ENCODE measurements at regions not wholly inside any gene's neighbourhood (a gene's known extent, or its start where the extent isn't known, plus 50 kb on each side); places are given as distances from the start of the nearest gene placed in this dataset.

GRCh38 chr5:124185716-124186115 lies 560.7 kb downstream of the ZNF608 start:
- H3K36me3 ChIP-seq = no peaks in the 10 kb centered on the region
- H3K4me3 ChIP-seq = no peak overlapping the region
- H3K9me3 ChIP-seq = no peaks in the 10 kb centered on the region
- no peaks in the 10 kb centered on the region for H3K27me3 ChIP-seq (ENCODE audit: low read depth)
- H3K4me1 ChIP-seq = no peaks in the 10 kb centered on the region
- ATAC-seq (no peak), DNase-seq (no peak)
- H3K27ac ChIP-seq = no peak overlapping the region
- intact Hi-C loops (cut with DNase I) = no loop called here
- TF ChIP-seq CTCF (IDR thresholded peaks at IDR 0.05) = no peak

DNA sequence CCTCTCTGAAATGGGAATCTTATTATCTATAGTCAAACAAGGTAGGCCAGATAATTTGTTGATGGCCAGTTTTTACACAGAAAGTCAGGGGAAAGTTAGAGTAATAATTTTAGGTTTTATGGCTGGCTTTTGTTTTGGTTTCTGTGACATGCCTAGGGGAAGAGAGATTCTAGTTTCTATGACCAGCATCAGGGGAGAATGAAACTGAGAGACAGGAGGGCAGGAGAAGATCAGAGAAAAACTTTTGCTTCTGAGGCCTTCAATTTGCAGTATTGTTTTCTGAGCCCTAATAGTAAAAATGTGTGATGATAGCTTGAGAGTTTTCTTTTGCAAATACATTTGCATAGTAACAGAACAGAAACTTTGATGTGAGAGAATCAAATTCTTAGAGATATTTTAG lies 564.3 kb downstream of the ZNF608 start:
- Histone ChIP-seq H3K9me3 (no peaks in the 10 kb centered on the region), H3K27ac (no peak overlapping the region), H3K27me3 (ENCODE audit: low read depth) (no peaks in the 10 kb centered on the region), H3K36me3 (no peaks in the 10 kb centered on the region), H3K4me1 (no peaks in the 10 kb centered on the region), H3K4me3 (no peak overlapping the region)
- no peak for TF ChIP-seq CTCF (IDR thresholded peaks at IDR 0.05)
- no peak for DNase-seq
- intact Hi-C loops (cut with DNase I) = no loop called here
- no peak for ATAC-seq

DNA sequence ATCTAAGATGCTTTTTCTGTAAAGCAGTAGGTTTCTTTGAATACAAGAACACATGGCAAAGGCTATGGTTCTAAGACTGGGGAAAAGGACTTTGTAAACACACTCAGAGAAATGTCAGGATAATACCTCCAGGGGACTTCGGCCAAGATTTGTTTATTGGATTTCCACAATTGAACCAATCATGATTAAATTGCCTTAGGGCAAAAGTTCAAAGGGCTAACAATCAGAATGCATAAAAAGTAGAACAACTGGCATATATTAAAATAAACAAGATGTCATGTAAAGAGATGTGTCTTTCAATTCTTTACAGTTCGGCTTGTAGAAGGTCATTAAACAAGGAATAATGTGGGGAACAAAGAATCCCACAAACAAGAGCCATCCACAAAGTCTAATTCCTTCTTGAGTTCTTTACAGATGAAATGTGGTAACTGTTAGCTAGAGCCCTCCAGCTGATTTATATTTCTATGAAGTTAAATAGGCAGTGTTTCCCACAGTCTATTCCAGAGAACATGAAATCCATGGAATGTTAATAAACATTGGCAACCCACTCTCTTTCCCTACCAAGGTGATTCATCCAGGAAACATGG lies 565.5 kb downstream of the ZNF608 start:
- Histone ChIP-seq H3K9me3 (no peaks in the 10 kb centered on the region), H3K27ac (no peak overlapping the region), H3K36me3 (no peaks in the 10 kb centered on the region), H3K4me3 (no peak overlapping the region), H3K27me3 (ENCODE audit: low read depth) (no peaks in the 10 kb centered on the region), H3K4me1 (no peaks in the 10 kb centered on the region)
- ATAC-seq (no peak), DNase-seq (no peak)
- no peak for TF ChIP-seq CTCF (IDR thresholded peaks at IDR 0.05)
- intact Hi-C loops (cut with DNase I) = no loop called here

GRCh38 chr5:124180299-124180874 lies 566.1 kb downstream of the ZNF608 start:
- Histone ChIP-seq H3K27ac (no peak overlapping the region), H3K4me1 (no peaks in the 10 kb centered on the region), H3K9me3 (no peaks in the 10 kb centered on the region), H3K27me3 (ENCODE audit: low read depth) (no peaks in the 10 kb centered on the region), H3K36me3 (no peaks in the 10 kb centered on the region), H3K4me3 (no peak overlapping the region)
- intact Hi-C loops (cut with DNase I) = no loop called here
- DNase-seq (no peak), ATAC-seq (no peak)
- no peak for TF ChIP-seq CTCF (IDR thresholded peaks at IDR 0.05)

- no peaks in the 10 kb centered on the region for H3K36me3 ChIP-seq
- no peaks in the 10 kb centered on the region for H3K4me1 ChIP-seq
- TF ChIP-seq CTCF (IDR thresholded peaks at IDR 0.05) = no peak
- H3K27me3 ChIP-seq (ENCODE audit: low read depth) = no peaks in the 10 kb centered on the region
- intact Hi-C loops (cut with DNase I) = no loop called here
- DNase-seq = no peak
- ATAC-seq = no peak
- no peaks in the 10 kb centered on the region for H3K9me3 ChIP-seq
- H3K27ac ChIP-seq = no peak overlapping the region
- no peak overlapping the region for H3K4me3 ChIP-seq
These were observed 566.6 kb downstream of the ZNF608 start for GRCh38 chr5:124179819-124180218.
